Cardiac muscle cell (in vitro differentiated cells and primary cell): ENCODE measurements at regions not wholly inside any gene's neighbourhood (a gene's known extent, or its start where the extent isn't known, plus 50 kb on each side); places are given as distances from the start of the nearest gene placed in this dataset.

ENCODE experiments used
- DNase-seq, 2 donors: peaks; one replicate each; pipeline versions ENCODE4 v3.0.0 to v3.0.0-alpha.2; 2010 to 2017; ENCODE audit warnings: low read depth in 1 of 2, low spot score in 1 of 2
- H3K27ac ChIP-seq: fragments of 200-600 bp; sonication (generic); 2 replicates; pipeline ENCODE4 v1.5.1; 2016
- H3K27me3 ChIP-seq: fragments of 200-600 bp; sonication (generic); 2 replicates; pipeline ENCODE4 v1.6.0; 2016; ENCODE audit warnings: control low read depth
- H3K36me3 ChIP-seq: fragments of 200-600 bp; sonication (generic); 2 replicates; pipeline ENCODE4 v1.5.1; 2016; ENCODE audit warnings: control low read depth
- H3K4me1 ChIP-seq: fragments of 200-600 bp; sonication (generic); 2 replicates; pipeline ENCODE4 v1.8.1; 2017; ENCODE audit warnings: low read depth, mild to moderate bottlenecking, mixed run types
- H3K4me3 ChIP-seq: fragments of 200-600 bp; sonication (generic); 2 replicates; pipeline ENCODE4 v1.5.1; 2016; ENCODE audit warnings: mild to moderate bottlenecking
- H3K9me3 ChIP-seq: fragments of 200-600 bp; sonication (generic); 2 replicates; pipeline ENCODE4 v1.5.1; 2017; ENCODE audit warnings: low read depth, mild to moderate bottlenecking, control low read depth
- CTCF ChIP-seq: IDR thresholded peaks from 2 replicates; pipeline ENCODE4 v1.5.1; 2012; ENCODE audit warnings: low read depth, mild to moderate bottlenecking, low read length

- Histone ChIP-seq H3K27me3 (peaks cover 12% of the 10 kb centered on the region), H3K4me3 (no peak overlapping the region), H3K9me3 (no peaks in the 10 kb centered on the region), H3K27ac (no peak overlapping the region), H3K36me3 (no peaks in the 10 kb centered on the region), H3K4me1 (no peaks in the 10 kb centered on the region)
- no peak for TF ChIP-seq CTCF
- peak in 1 of 2 donors; percentile 81 for DNase-seq
Measured at GRCh38 chr9:81499021-81499454, 190.3 kb downstream of the TLE1 start.

GRCh38 chr9:81498576-81498975 lies 190.8 kb downstream of the TLE1 start:
- DNase-seq: no peak
- no peak for TF ChIP-seq CTCF
- H3K27ac ChIP-seq: no peak overlapping the region
- H3K27me3 ChIP-seq: peaks cover 15% of the 10 kb centered on the region
- no peaks in the 10 kb centered on the region for H3K36me3 ChIP-seq
- no peaks in the 10 kb centered on the region for H3K4me1 ChIP-seq
- H3K9me3 ChIP-seq: no peaks in the 10 kb centered on the region
- H3K4me3 ChIP-seq: no peak overlapping the region

- no peaks in the 10 kb centered on the region for H3K36me3 ChIP-seq
- no peak for DNase-seq
- H3K27me3 ChIP-seq: peaks cover 21% of the 10 kb centered on the region
- no peaks in the 10 kb centered on the region for H3K9me3 ChIP-seq
- H3K4me1 ChIP-seq: no peaks in the 10 kb centered on the region
- no peak for TF ChIP-seq CTCF
- no peak overlapping the region for H3K27ac ChIP-seq
- H3K4me3 ChIP-seq: no peak overlapping the region
Measured at GRCh38 chr9:81497091-81497490, 192.3 kb downstream of the TLE1 start.

GRCh38 chr9:81492710-81493447 lies 196.5 kb downstream of the TLE1 start:
- no peak for TF ChIP-seq CTCF
- Histone ChIP-seq H3K9me3 (no peaks in the 10 kb centered on the region), H3K4me1 (no peaks in the 10 kb centered on the region), H3K4me3 (no peak overlapping the region), H3K27ac (no peak overlapping the region), H3K27me3 (peaks cover 13% of the 10 kb centered on the region), H3K36me3 (no peaks in the 10 kb centered on the region)
- peak in 1 of 2 donors; percentile 95 for DNase-seq

GRCh38 chr9:81490605-81491331 lies 198.6 kb downstream of the TLE1 start:
- Histone ChIP-seq H3K27ac (no peak overlapping the region), H3K9me3 (no peaks in the 10 kb centered on the region), H3K36me3 (no peaks in the 10 kb centered on the region), H3K4me1 (no peaks in the 10 kb centered on the region), H3K27me3 (peaks cover 13% of the 10 kb centered on the region), H3K4me3 (no peak overlapping the region)
- DNase-seq: peak in 1 of 2 donors; percentile 59
- no peak for TF ChIP-seq CTCF
